ENCODE measurements at regions not wholly inside any gene's neighbourhood (a gene's known extent, or its start where the extent isn't known, plus 50 kb on each side); places are given as distances from the start of the nearest gene placed in this dataset.

GRCh38 chr4:157572951-157573350 is 352.4 kb downstream of the GRIA2 start:
- CTCF ChIA-PET (ENCODE audit: partially characterized antibody), result no interaction called here
- Mint-ChIP-seq H3K27ac (no peak overlapping the region), H3K27me3 (no peaks in the 10 kb centered on the region), H3K36me3 (no peaks in the 10 kb centered on the region), H3K4me3 (no peak overlapping the region), H3K9me3 (peaks cover 0 to 7% (median 0%) of the 10 kb centered on the region in 8 donors), H3K4me1 (no peaks in the 10 kb centered on the region)
- no peak for DNase-seq
- H3K27ac ChIP-seq (ENCODE audit: low read depth, low read length), result no peak overlapping the region
- no peaks in the 10 kb centered on the region for H3K4me1 ChIP-seq (ENCODE audit: insufficient read depth, low read length)
- no peaks in the 10 kb centered on the region for H3K9me3 ChIP-seq (ENCODE audit: control insufficient read depth in 1 of 2, low read length in 2 of 2)
- intact Hi-C loops (cut with micrococcal nuclease), result no loop called here
- H3K4me3 ChIP-seq (ENCODE audit: low read length in 2 of 2), result no peak overlapping the region
- POLR2A ChIA-PET (ENCODE audit: partially characterized antibody), result no interaction called here
- no peaks in the 10 kb centered on the region for H3K36me3 ChIP-seq (ENCODE audit: insufficient read depth, low read length)
- no peaks in the 10 kb centered on the region for H3K27me3 ChIP-seq (ENCODE audit: insufficient read depth, low read length)

GRCh38 chr4:157572284-157572683 is 351.8 kb downstream of the GRIA2 start:
- no peaks in the 10 kb centered on the region for H3K27me3 ChIP-seq (ENCODE audit: insufficient read depth, low read length)
- H3K9me3 ChIP-seq (ENCODE audit: control insufficient read depth in 1 of 2, low read length in 2 of 2), result no peaks in the 10 kb centered on the region
- H3K36me3 Mint-ChIP-seq, result no peaks in the 10 kb centered on the region
- H3K4me3 Mint-ChIP-seq, result no peak overlapping the region
- no peak for DNase-seq
- no peaks in the 10 kb centered on the region for H3K27me3 Mint-ChIP-seq
- POLR2A ChIA-PET (ENCODE audit: partially characterized antibody), result no interaction called here
- no peaks in the 10 kb centered on the region for H3K36me3 ChIP-seq (ENCODE audit: insufficient read depth, low read length)
- no peak overlapping the region for H3K27ac Mint-ChIP-seq
- no peaks in the 10 kb centered on the region for H3K4me1 Mint-ChIP-seq
- intact Hi-C loops (cut with micrococcal nuclease), result no loop called here
- H3K4me1 ChIP-seq (ENCODE audit: insufficient read depth, low read length), result no peaks in the 10 kb centered on the region
- peaks cover 0 to 7% (median under 1%) of the 10 kb centered on the region in 8 donors for H3K9me3 Mint-ChIP-seq
- CTCF ChIA-PET (ENCODE audit: partially characterized antibody), result no interaction called here
- no peak overlapping the region for H3K4me3 ChIP-seq (ENCODE audit: low read length in 2 of 2)
- no peak overlapping the region for H3K27ac ChIP-seq (ENCODE audit: low read depth, low read length)

- intact Hi-C loops (cut with micrococcal nuclease), result no loop called here
- no peaks in the 10 kb centered on the region for H3K36me3 ChIP-seq (ENCODE audit: insufficient read depth, low read length)
- H3K4me3 Mint-ChIP-seq, result no peak overlapping the region
- H3K27ac Mint-ChIP-seq, result no peak overlapping the region
- H3K27me3 Mint-ChIP-seq, result no peaks in the 10 kb centered on the region
- ChIA-PET POLR2A (ENCODE audit: partially characterized antibody) (no interaction called here), CTCF (ENCODE audit: partially characterized antibody) (no interaction called here)
- no peaks in the 10 kb centered on the region for H3K27me3 ChIP-seq (ENCODE audit: insufficient read depth, low read length)
- H3K4me1 Mint-ChIP-seq, result no peaks in the 10 kb centered on the region
- no peak overlapping the region for H3K4me3 ChIP-seq (ENCODE audit: low read length in 2 of 2)
- H3K9me3 Mint-ChIP-seq, result peaks cover 0 to 9% (median 3%) of the 10 kb centered on the region in 8 donors
- H3K9me3 ChIP-seq (ENCODE audit: control insufficient read depth in 1 of 2, low read length in 2 of 2), result no peaks in the 10 kb centered on the region
- H3K36me3 Mint-ChIP-seq, result no peaks in the 10 kb centered on the region
- no peaks in the 10 kb centered on the region for H3K4me1 ChIP-seq (ENCODE audit: insufficient read depth, low read length)
- no peak for DNase-seq
- no peak overlapping the region for H3K27ac ChIP-seq (ENCODE audit: low read depth, low read length)
Observed at GRCh38 chr4:157564771-157565170, 344.2 kb downstream of the GRIA2 start.

- intact Hi-C loops (cut with micrococcal nuclease), result no loop called here
- no peak overlapping the region for H3K27ac Mint-ChIP-seq
- H3K4me1 ChIP-seq (ENCODE audit: insufficient read depth, low read length), result no peaks in the 10 kb centered on the region
- no peaks in the 10 kb centered on the region for H3K27me3 Mint-ChIP-seq
- H3K4me3 ChIP-seq (ENCODE audit: low read length in 2 of 2), result no peak overlapping the region
- DNase-seq, result no peak
- H3K4me1 Mint-ChIP-seq, result no peaks in the 10 kb centered on the region
- CTCF ChIA-PET (ENCODE audit: partially characterized antibody), result no interaction called here
- POLR2A ChIA-PET (ENCODE audit: partially characterized antibody), result no interaction called here
- no peaks in the 10 kb centered on the region for H3K27me3 ChIP-seq (ENCODE audit: insufficient read depth, low read length)
- H3K9me3 Mint-ChIP-seq, result peaks cover 0 to 9% (median 4%) of the 10 kb centered on the region in 8 donors
- H3K36me3 Mint-ChIP-seq, result no peaks in the 10 kb centered on the region
- no peaks in the 10 kb centered on the region for H3K36me3 ChIP-seq (ENCODE audit: insufficient read depth, low read length)
- H3K4me3 Mint-ChIP-seq, result no peak overlapping the region
- no peaks in the 10 kb centered on the region for H3K9me3 ChIP-seq (ENCODE audit: control insufficient read depth in 1 of 2, low read length in 2 of 2)
- no peak overlapping the region for H3K27ac ChIP-seq (ENCODE audit: low read depth, low read length)
Observed at GRCh38 chr4:157564218-157564617, 343.7 kb downstream of the GRIA2 start.

GRCh38 chr4:157558016-157558415 is 337.5 kb downstream of the GRIA2 start:
- no peaks in the 10 kb centered on the region for H3K9me3 ChIP-seq (ENCODE audit: control insufficient read depth in 1 of 2, low read length in 2 of 2)
- H3K27ac ChIP-seq (ENCODE audit: low read depth, low read length), result no peak overlapping the region
- H3K36me3 ChIP-seq (ENCODE audit: insufficient read depth, low read length), result no peaks in the 10 kb centered on the region
- Mint-ChIP-seq H3K4me3 (no peak overlapping the region), H3K9me3 (peaks cover 0 to 13% (median 3%) of the 10 kb centered on the region in 8 donors), H3K27me3 (no peaks in the 10 kb centered on the region), H3K4me1 (no peaks in the 10 kb centered on the region), H3K36me3 (no peaks in the 10 kb centered on the region), H3K27ac (no peak overlapping the region)
- no peaks in the 10 kb centered on the region for H3K27me3 ChIP-seq (ENCODE audit: insufficient read depth, low read length)
- DNase-seq, result no peak
- no peak overlapping the region for H3K4me3 ChIP-seq (ENCODE audit: low read length in 2 of 2)
- CTCF ChIA-PET (ENCODE audit: partially characterized antibody), result no interaction called here
- POLR2A ChIA-PET (ENCODE audit: partially characterized antibody), result no interaction called here
- intact Hi-C loops (cut with micrococcal nuclease), result no loop called here
- no peaks in the 10 kb centered on the region for H3K4me1 ChIP-seq (ENCODE audit: insufficient read depth, low read length)

- intact Hi-C loops (cut with micrococcal nuclease), result no loop called here
- Histone ChIP-seq H3K4me1 (ENCODE audit: insufficient read depth, low read length) (no peaks in the 10 kb centered on the region), H3K4me3 (ENCODE audit: low read length in 2 of 2) (no peak overlapping the region), H3K27me3 (ENCODE audit: insufficient read depth, low read length) (no peaks in the 10 kb centered on the region), H3K27ac (ENCODE audit: low read depth, low read length) (no peak overlapping the region), H3K9me3 (ENCODE audit: control insufficient read depth in 1 of 2, low read length in 2 of 2) (no peaks in the 10 kb centered on the region), H3K36me3 (ENCODE audit: insufficient read depth, low read length) (no peaks in the 10 kb centered on the region)
- H3K36me3 Mint-ChIP-seq, result no peaks in the 10 kb centered on the region
- DNase-seq, result no peak
- ChIA-PET POLR2A (ENCODE audit: partially characterized antibody) (no interaction called here), CTCF (ENCODE audit: partially characterized antibody) (no interaction called here)
- H3K4me3 Mint-ChIP-seq, result no peak overlapping the region
- H3K27ac Mint-ChIP-seq, result no peak overlapping the region
- H3K9me3 Mint-ChIP-seq, result peaks cover 0 to 18% (median 5%) of the 10 kb centered on the region in 8 donors
- peaks cover 0 to 1% (median 0%) of the 10 kb centered on the region in 4 donors for H3K4me1 Mint-ChIP-seq
- H3K27me3 Mint-ChIP-seq, result no peaks in the 10 kb centered on the region
Observed at GRCh38 chr4:157550028-157550427, 329.5 kb downstream of the GRIA2 start.

- H3K27me3 ChIP-seq (ENCODE audit: insufficient read depth, low read length), result no peaks in the 10 kb centered on the region
- H3K36me3 ChIP-seq (ENCODE audit: insufficient read depth, low read length), result no peaks in the 10 kb centered on the region
- H3K9me3 ChIP-seq (ENCODE audit: control insufficient read depth in 1 of 2, low read length in 2 of 2), result peaks cover 0 to 14% of the 10 kb centered on the region in 2 donors
- H3K27ac ChIP-seq (ENCODE audit: low read depth, low read length), result no peak overlapping the region
- Mint-ChIP-seq H3K27ac (no peak overlapping the region), H3K9me3 (peaks cover 6 to 52% (median 23%) of the 10 kb centered on the region in 8 donors), H3K4me1 (no peaks in the 10 kb centered on the region), H3K4me3 (no peak overlapping the region), H3K36me3 (no peaks in the 10 kb centered on the region), H3K27me3 (no peaks in the 10 kb centered on the region)
- no peak for DNase-seq
- no peak overlapping the region for H3K4me3 ChIP-seq (ENCODE audit: low read length in 2 of 2)
- CTCF ChIA-PET (ENCODE audit: partially characterized antibody), result no interaction called here
- intact Hi-C loops (cut with micrococcal nuclease), result no loop called here
- POLR2A ChIA-PET (ENCODE audit: partially characterized antibody), result no interaction called here
- H3K4me1 ChIP-seq (ENCODE audit: insufficient read depth, low read length), result no peaks in the 10 kb centered on the region
Observed at GRCh38 chr4:157527954-157528353, 307.4 kb downstream of the GRIA2 start.

- H3K27me3 ChIP-seq (ENCODE audit: insufficient read depth, low read length), result no peaks in the 10 kb centered on the region
- H3K36me3 ChIP-seq (ENCODE audit: insufficient read depth, low read length), result no peaks in the 10 kb centered on the region
- H3K36me3 Mint-ChIP-seq, result no peaks in the 10 kb centered on the region
- no peaks in the 10 kb centered on the region for H3K27me3 Mint-ChIP-seq
- no peak overlapping the region for H3K27ac Mint-ChIP-seq
- no peak overlapping the region for H3K4me3 Mint-ChIP-seq
- H3K4me1 Mint-ChIP-seq, result no peaks in the 10 kb centered on the region
- intact Hi-C loops (cut with micrococcal nuclease), result no loop called here
- H3K9me3 ChIP-seq (ENCODE audit: control insufficient read depth in 1 of 2, low read length in 2 of 2), result no peaks in the 10 kb centered on the region
- POLR2A ChIA-PET (ENCODE audit: partially characterized antibody), result no interaction called here
- H3K4me1 ChIP-seq (ENCODE audit: insufficient read depth, low read length), result no peaks in the 10 kb centered on the region
- CTCF ChIA-PET (ENCODE audit: partially characterized antibody), result no interaction called here
- peaks cover 5 to 24% (median 11%) of the 10 kb centered on the region in 8 donors for H3K9me3 Mint-ChIP-seq
- H3K4me3 ChIP-seq (ENCODE audit: low read length in 2 of 2), result no peak overlapping the region
- DNase-seq, result no peak
- no peak overlapping the region for H3K27ac ChIP-seq (ENCODE audit: low read depth, low read length)
Observed at GRCh38 chr4:157521906-157522305, 301.4 kb downstream of the GRIA2 start.
